ENCODE measurements at regions not wholly inside any gene's neighbourhood (a gene's known extent, or its start where the extent isn't known, plus 50 kb on each side); places are given as distances from the start of the nearest gene placed in this dataset.

DNA sequence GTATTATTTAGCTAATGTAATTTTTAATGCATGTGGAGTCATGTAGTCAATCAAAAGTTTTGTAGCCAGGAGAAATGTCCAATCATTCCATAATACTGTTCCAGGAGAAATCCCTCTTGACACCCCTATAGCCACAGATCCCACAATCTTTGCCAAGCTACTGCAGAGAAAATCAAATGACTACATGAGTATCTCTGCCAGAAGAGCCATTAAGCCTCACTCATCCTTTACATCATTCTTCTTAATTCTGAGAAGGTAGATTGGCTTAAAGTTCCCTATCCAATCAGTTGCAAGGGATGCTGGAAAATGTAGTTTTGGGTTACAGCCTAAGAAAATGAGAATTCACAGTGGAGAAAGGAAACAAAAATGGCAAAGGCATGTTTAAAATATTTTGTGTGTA, 502.1 kb downstream of the ZBBX start:
- Histone ChIP-seq H3K4me1 (ENCODE audit: control insufficient read depth in 2 of 3, insufficient read depth in 2 of 3, low read depth in 1 of 3, low read length in 3 of 3) (no peaks in the 10 kb centered on the region), H3K4me3 (ENCODE audit: low read length in 3 of 3) (no peak overlapping the region), H3K27me3 (ENCODE audit: control insufficient read depth, insufficient read depth, low read length) (no peaks in the 10 kb centered on the region), H3K36me3 (ENCODE audit: control insufficient read depth in 2 of 3, insufficient read depth in 3 of 3, low read length in 3 of 3) (no peaks in the 10 kb centered on the region), H3K9ac (ENCODE audit: low read length in 3 of 3) (no peak overlapping the region), H3K27ac (ENCODE audit: low read depth in 2 of 2, low read length in 2 of 2) (no peak overlapping the region), H3K9me3 (ENCODE audit: control insufficient read depth in 2 of 3, insufficient read depth in 1 of 3, low read length in 3 of 3) (peaks cover 0 to 6% (median 3%) of the 10 kb centered on the region in 3 donors)
- DNase-seq = no peak
- FAIRE-seq = no peak
- no peak for TF ChIP-seq CTCF (IDR thresholded peaks at IDR 0.05; ENCODE audit: borderline replicate concordance, extremely low read depth, insufficient read depth)
- intact Hi-C loops (cut with DNase I) = no loop called here

DNA sequence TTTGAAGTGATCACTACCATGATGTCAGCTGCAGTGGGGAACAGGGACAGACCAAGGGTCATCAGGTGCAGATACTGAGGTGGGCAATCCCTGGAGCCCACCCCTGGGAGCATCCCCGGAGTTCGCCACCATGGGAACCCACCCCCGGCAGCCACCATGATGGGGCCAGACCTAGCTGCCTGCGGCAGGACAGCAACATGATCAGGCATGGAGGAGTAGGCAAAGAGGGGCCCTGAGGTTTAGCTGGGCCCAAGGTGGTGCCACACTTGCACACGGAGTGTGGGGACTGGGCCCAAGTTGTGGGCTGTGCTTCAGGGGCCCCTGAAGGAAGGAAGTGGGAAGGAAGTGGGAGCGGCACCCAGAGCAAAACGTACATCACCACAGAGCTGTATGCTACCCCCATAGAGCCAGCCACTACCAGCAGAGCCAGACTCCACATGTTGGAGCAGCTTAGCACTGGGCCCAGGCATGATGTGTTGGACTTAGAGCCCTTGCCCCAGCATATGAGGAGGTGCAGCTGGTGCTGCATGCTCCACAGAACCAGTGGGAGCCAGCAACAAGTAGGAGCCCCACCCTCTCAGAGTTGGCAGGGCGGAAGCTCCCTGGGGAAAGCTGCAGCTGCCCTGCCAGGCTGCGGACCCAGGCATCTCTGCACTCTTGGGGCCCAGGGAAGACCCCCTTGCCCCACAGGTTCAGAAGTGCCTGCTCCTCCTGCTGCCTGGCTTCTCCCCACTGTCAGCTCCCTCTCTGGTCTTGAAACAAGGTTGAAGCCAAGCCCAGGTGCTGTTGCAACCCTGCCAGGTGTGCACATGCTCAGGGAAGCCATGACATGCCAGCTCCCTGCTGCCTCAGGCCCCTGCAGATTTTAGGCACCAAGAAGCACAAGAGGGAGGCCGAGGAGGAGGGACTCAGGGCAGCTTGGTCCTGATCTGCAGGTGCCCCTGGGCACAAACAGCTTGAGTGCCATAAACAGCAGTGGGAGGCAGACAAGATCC, 515.3 kb downstream of the ZBBX start:
- no peaks in the 10 kb centered on the region for H3K27me3 ChIP-seq (ENCODE audit: control insufficient read depth, insufficient read depth, low read length)
- H3K36me3 ChIP-seq (ENCODE audit: control insufficient read depth in 2 of 3, insufficient read depth in 3 of 3, low read length in 3 of 3) = no peaks in the 10 kb centered on the region
- DNase-seq (peak in 1 of 5 donors; percentile 53), FAIRE-seq (no peak)
- H3K9me3 ChIP-seq (ENCODE audit: control insufficient read depth in 2 of 3, insufficient read depth in 1 of 3, low read length in 3 of 3) = no peaks in the 10 kb centered on the region
- intact Hi-C loops (cut with DNase I) = no loop called here
- no peaks in the 10 kb centered on the region for H3K4me1 ChIP-seq (ENCODE audit: control insufficient read depth in 2 of 3, insufficient read depth in 2 of 3, low read depth in 1 of 3, low read length in 3 of 3)
- H3K4me3 ChIP-seq (ENCODE audit: low read length in 3 of 3) = no peak overlapping the region
- H3K9ac ChIP-seq (ENCODE audit: low read length in 3 of 3) = no peak overlapping the region
- TF ChIP-seq CTCF (IDR thresholded peaks at IDR 0.05; ENCODE audit: borderline replicate concordance, extremely low read depth, insufficient read depth) = no peak
- H3K27ac ChIP-seq (ENCODE audit: low read depth in 2 of 2, low read length in 2 of 2) = no peak overlapping the region

- Histone ChIP-seq H3K4me1 (ENCODE audit: control insufficient read depth in 2 of 3, insufficient read depth in 2 of 3, low read depth in 1 of 3, low read length in 3 of 3) (no peaks in the 10 kb centered on the region), H3K9me3 (ENCODE audit: control insufficient read depth in 2 of 3, insufficient read depth in 1 of 3, low read length in 3 of 3) (no peaks in the 10 kb centered on the region), H3K9ac (ENCODE audit: low read length in 3 of 3) (no peak overlapping the region), H3K27ac (ENCODE audit: low read depth in 2 of 2, low read length in 2 of 2) (no peak overlapping the region), H3K4me3 (ENCODE audit: low read length in 3 of 3) (no peak overlapping the region), H3K27me3 (ENCODE audit: control insufficient read depth, insufficient read depth, low read length) (no peaks in the 10 kb centered on the region), H3K36me3 (ENCODE audit: control insufficient read depth in 2 of 3, insufficient read depth in 3 of 3, low read length in 3 of 3) (no peaks in the 10 kb centered on the region)
- DNase-seq (no peak), FAIRE-seq (no peak)
- intact Hi-C loops (cut with DNase I) = no loop called here
- TF ChIP-seq CTCF (IDR thresholded peaks at IDR 0.05; ENCODE audit: borderline replicate concordance, extremely low read depth, insufficient read depth) = no peak
Measured at GRCh38 chr3:166860217-166860616, 519.9 kb downstream of the ZBBX start.
